ENCODE measurements at regions not wholly inside any gene's neighbourhood (a gene's known extent, or its start where the extent isn't known, plus 50 kb on each side); places are given as distances from the start of the nearest gene placed in this dataset.

DNA sequence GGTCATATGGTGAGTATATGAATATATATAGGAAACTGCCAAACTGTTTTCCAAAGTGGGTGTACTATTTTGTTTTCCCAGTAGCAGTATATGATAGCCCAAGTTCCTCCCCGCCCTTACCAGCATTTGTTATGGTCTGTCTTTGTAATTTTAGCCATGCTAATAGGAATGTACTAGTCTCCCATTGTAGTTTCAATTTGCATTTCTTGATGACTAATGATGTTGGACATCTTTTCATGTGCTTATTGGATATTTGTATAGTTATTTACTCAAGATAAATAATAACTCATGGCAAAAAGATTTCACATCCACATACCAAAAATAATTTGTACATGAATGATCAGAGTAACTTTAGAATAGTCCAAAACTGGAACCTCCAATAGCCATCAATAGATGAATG is 75.3 kb upstream of the SERP2 start:
- DNase-seq = no peak
- Histone ChIP-seq H3K36me3 (no peaks in the 10 kb centered on the region), H3K9me3 (ENCODE audit: severe bottlenecking) (no peaks in the 10 kb centered on the region), H3K4me3 (ENCODE audit: low read depth, low read length) (no peak overlapping the region), H3K27ac (no peak overlapping the region), H3K27me3 (ENCODE audit: insufficient read depth, low read depth, severe bottlenecking) (no peaks in the 10 kb centered on the region)
- TF ChIP-seq, protein P1, sequence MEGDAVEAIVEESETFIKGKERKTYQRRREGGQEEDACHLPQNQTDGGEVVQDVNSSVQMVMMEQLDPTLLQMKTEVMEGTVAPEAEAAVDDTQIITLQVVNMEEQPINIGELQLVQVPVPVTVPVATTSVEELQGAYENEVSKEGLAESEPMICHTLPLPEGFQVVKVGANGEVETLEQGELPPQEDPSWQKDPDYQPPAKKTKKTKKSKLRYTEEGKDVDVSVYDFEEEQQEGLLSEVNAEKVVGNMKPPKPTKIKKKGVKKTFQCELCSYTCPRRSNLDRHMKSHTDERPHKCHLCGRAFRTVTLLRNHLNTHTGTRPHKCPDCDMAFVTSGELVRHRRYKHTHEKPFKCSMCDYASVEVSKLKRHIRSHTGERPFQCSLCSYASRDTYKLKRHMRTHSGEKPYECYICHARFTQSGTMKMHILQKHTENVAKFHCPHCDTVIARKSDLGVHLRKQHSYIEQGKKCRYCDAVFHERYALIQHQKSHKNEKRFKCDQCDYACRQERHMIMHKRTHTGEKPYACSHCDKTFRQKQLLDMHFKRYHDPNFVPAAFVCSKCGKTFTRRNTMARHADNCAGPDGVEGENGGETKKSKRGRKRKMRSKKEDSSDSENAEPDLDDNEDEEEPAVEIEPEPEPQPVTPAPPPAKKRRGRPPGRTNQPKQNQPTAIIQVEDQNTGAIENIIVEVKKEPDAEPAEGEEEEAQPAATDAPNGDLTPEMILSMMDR (IDR thresholded peaks at IDR 0.05; ENCODE audit: low read depth, low read length) = no peak

DNA sequence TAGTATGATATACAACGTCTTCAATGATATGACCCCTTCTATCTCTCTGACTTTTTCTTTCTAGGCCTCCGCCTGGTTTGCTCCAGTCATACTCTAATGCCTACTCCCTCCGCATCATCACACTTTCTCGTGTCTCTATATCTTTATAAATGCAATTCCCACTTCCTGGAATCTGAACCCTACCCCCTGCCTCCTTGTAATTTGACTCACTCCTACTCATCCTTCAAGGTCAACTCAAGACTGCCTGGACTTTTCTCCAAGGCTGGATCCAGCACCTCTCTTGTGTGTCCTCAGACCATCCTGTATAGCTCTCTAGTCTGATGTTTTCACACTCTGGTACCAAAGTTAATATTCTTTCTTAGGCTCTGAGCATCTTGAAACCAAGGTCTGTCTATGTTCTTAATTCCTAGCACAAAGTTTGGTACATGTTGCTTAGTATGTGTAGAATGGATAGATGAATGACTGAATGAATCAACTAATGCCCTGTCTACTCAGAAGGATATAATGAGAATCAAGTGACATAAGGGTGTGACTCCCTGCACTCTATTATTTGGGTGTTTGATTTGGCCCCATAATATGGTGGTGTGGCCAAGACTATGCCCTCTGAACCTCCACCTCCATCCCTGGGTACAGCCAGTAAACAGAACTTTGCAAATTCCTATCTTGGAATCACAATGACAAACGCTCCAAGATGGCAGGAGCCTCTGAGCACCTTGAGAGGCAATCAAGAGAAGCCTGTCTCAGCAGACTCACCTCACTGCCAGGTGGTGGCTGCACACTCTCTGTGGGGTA is 74.3 kb upstream of the SERP2 start:
- DNase-seq = no peak
- Histone ChIP-seq H3K27ac (no peak overlapping the region), H3K9me3 (ENCODE audit: severe bottlenecking) (no peaks in the 10 kb centered on the region), H3K27me3 (ENCODE audit: insufficient read depth, low read depth, severe bottlenecking) (no peaks in the 10 kb centered on the region), H3K4me3 (ENCODE audit: low read depth, low read length) (no peak overlapping the region), H3K36me3 (no peaks in the 10 kb centered on the region)
- TF ChIP-seq, protein P1 (IDR thresholded peaks at IDR 0.05; ENCODE audit: low read depth, low read length) = no peak

DNA sequence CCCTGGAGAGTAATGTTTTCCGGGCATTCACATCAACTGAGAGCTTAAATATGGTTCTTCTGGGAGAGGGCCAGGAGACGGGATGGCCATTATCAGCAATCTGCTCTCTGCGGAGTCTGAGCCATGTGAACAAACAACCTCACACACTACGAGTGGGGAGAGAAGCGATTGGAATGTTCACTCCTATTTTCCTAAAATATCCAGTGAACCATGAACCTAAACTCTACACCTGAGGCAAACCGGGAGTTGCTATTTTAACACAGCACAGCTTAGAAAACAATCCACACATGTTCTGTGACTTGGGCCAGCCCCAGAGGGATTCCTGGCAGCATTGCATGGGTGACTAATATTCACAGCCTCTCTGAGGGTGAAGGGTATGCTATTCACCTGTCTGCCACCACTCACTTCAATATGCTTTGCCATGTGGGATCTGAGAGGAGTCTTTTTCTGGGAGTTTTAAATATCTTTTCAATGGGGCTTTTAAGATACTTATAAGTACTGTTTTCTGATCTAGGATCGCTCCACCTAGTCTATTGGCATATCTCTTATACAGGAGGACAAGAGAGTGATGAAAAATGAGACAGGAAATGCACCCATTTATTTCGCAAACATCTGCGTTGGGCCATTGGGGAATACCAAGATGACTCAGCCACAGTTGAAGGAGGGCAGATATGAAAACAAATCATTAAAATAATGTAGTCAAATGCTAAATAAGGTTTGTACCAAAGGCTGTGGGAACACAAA is 72.6 kb upstream of the SERP2 start:
- no peak for DNase-seq
- TF ChIP-seq, protein P1 (IDR thresholded peaks at IDR 0.05; ENCODE audit: low read depth, low read length) = no peak
- Histone ChIP-seq H3K27ac (no peak overlapping the region), H3K4me3 (ENCODE audit: low read depth, low read length) (no peak overlapping the region), H3K27me3 (ENCODE audit: insufficient read depth, low read depth, severe bottlenecking) (no peaks in the 10 kb centered on the region), H3K36me3 (no peaks in the 10 kb centered on the region), H3K9me3 (ENCODE audit: severe bottlenecking) (no peaks in the 10 kb centered on the region)

DNA sequence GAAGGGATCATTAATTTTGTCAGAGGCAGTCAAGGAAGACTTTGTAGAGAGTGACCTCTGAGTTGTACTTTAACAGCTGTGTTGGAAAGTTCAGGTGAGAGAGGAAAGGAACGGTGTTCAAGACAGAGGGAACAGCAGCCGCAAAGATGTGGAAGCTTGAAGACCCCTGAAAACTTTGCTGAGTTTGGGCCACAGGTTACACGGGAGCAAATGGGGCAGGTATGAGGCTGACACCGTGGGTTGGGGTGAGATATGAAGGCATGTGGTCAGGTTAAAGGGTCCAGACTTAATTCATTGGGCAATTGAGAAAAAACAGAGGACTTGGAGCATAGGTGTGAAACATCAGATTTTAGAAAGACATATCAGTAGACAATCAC is 72.0 kb upstream of the SERP2 start:
- H3K36me3 ChIP-seq = no peaks in the 10 kb centered on the region
- no peak overlapping the region for H3K27ac ChIP-seq
- no peak for DNase-seq
- TF ChIP-seq, protein P1 (IDR thresholded peaks at IDR 0.05; ENCODE audit: low read depth, low read length) = no peak
- no peaks in the 10 kb centered on the region for H3K27me3 ChIP-seq (ENCODE audit: insufficient read depth, low read depth, severe bottlenecking)
- H3K4me3 ChIP-seq (ENCODE audit: low read depth, low read length) = no peak overlapping the region
- no peaks in the 10 kb centered on the region for H3K9me3 ChIP-seq (ENCODE audit: severe bottlenecking)

DNA sequence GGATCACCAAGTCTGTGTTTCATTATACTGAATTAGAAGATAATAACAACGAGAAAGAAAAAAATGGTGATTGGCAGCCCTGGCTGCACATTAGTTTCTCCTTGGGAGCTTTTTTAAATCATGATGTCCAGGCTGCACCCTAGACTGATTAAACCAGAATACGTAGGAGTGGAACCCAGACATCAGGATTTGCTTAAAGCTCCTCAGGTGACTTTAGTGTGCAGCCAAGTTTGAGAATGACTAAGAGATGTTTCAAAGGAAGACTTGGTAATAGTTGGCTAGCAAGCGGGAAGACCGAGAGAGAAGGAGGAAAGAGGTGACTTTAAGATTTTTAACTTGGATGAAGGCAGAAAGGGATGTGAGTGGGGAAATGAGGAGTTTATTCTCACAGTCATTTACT is 71.4 kb upstream of the SERP2 start:
- no peaks in the 10 kb centered on the region for H3K9me3 ChIP-seq (ENCODE audit: severe bottlenecking)
- H3K27me3 ChIP-seq (ENCODE audit: insufficient read depth, low read depth, severe bottlenecking) = no peaks in the 10 kb centered on the region
- DNase-seq = no peak
- H3K27ac ChIP-seq = no peak overlapping the region
- TF ChIP-seq, protein P1 (IDR thresholded peaks at IDR 0.05; ENCODE audit: low read depth, low read length) = no peak
- no peaks in the 10 kb centered on the region for H3K36me3 ChIP-seq
- no peak overlapping the region for H3K4me3 ChIP-seq (ENCODE audit: low read depth, low read length)

All from WERI-Rb-1 (cell line).